OCI-M1 (cell line): ENCODE measurements at regions not wholly inside any gene's neighbourhood (a gene's known extent, or its start where the extent isn't known, plus 50 kb on each side); places are given as distances from the start of the nearest gene placed in this dataset.
"Not testable (repeated sequence)": the region's sequence is repeated elsewhere in the genome, so short reads cannot be mapped to it uniquely, and the experiment has no call there.

Experiments used
- DNase-seq: peaks from one replicate; lab custom pipeline; 2025; lab: John Stamatoyannopoulos, UW

DNA sequence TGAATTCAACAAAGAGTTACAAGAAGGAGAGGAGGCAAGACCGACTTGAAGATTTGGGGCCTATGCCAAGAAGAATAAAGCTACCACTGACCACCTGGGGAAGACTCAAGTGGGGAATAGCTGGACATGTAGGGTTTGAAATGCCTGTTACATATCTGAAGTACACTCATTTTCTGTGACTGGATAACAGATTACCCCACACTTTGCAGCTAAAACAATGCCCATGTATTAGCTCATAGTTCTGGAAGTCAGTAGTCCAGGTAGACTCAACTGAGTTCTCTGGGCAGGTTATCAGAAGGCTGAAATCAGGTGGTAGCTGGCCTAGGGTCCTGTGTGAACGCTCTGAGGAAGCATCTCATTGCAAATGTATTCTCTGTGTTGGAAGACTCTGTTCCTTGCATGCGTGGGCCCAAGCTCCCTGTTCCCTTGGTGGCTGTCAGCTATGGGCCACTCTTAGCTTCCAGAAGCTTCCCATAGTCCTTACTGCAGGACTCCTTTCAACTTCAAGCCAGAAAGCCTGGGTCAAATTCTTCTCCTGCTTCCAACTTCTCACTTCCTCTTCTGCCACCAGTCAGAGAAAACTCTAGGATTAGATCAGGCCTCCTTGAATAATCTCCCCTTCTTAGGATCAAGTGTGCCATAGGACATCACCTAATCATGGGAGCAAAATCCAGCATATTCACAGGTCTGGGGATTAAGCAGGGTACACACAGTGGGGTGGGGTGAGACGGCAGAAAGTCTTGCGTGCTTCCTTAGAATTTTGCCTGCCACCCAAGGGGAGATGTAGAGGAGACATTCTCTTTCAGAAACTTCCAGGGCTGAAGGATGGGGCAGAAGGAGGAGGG, 187.8 kb downstream of the SHQ1 start:
- DNase-seq = no peak

DNA sequence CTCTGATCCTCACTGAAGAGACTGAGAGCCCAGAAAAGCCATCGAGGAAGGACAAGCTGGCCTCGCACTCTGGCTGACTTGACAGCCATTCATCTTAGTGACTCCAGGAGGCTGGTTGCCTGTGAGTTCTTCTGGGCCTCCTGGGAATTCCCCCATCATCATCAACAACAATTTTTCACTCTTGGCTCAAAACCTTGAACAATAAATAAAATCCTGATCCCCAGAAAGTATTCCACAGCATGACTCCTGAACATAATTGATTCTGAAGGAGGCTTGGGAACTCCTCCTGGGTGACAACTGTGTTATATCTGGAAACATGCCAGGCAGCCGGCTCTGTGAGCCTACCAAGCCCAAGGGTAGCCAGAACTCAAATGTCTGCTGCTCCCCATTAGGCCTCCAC, 188.6 kb downstream of the SHQ1 start:
- DNase-seq = no peak

DNA sequence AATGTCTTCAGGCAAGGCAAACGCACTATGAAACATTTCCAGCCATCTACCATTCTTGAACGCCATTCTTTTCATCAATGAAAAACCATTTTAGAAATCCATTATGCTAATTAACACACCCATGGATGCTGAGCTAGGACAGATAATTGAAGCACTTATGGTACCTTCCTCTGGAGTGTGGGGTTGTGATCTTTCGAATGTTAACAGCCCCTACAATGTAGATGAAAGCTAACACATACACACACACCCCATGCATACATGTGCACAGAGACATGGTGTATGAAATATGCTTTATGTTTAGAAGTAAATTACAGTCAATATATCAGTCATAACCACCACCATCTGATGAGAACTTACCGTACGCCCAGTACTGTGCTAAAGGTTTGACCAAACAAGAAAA, 189.1 kb downstream of the SHQ1 start:
- no peak for DNase-seq

DNA sequence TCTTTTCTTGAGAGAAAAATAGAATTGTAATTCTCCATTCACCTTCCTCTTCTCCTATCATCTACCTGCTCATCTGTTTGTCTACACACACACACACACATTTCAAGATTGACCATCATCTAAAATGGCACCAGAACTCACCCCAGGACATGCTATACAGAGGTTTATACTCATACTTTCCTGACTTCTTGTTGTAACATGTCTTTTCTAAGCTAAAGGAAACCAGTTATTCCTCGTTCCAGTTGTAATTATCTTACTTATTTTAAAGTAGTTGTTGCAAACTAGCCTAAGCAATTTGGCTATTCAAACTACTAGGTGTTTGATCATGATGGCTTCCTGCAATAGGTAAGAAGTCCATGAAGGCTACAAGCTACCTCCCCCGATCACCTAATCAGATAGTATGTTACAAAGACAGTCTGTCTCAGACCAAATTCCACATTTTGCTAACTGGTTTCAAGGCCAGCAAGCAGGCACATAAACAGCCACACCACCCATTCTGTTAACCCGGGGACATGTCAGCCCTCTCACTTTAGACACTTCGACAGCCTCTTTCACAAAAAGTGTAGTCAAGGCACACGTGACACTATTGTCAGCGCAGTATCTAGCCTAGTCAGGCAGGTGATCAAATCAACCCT, 189.7 kb downstream of the SHQ1 start:
- no peak for DNase-seq

DNA sequence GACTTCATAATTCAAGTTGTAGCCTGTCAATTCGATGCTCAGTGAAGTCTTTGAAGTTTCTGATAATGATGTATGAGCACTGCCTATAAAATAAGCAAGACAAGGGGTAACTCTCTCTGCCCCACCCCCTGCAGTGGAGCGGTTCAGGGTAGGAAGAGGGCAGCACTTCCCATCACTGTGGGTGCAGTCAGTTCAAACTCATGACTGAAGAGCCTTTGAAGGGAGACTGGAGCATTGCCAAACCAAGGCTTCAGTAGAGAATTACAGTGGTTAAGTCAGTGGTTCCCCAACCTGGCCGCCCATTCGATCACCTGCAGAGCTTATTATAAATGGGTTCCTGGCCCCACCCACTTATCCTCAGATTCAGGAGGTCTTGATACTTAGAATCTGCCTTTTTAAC, 190.6 kb downstream of the SHQ1 start:
- DNase-seq = peak; percentile 2

DNA sequence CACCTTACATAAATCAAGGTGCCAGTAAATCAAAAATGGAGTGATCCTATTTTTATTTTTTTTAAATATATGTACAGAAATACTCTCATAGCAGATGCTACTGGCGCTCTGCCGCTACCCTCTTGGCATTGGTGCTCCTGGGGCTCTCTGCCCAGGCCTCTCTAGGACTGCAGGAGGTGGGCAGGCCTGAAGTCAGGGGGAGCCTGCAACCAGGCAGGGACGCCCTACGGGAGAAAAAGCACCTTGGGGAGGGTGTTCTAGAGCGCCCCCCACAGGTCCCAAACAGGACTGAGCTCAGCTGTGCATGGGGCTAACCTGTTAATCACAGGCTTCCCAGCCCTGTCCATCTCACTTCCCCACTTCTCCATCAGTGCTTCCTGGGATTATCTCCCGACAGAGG, 192.5 kb downstream of the SHQ1 start:
- no peak for DNase-seq

DNA sequence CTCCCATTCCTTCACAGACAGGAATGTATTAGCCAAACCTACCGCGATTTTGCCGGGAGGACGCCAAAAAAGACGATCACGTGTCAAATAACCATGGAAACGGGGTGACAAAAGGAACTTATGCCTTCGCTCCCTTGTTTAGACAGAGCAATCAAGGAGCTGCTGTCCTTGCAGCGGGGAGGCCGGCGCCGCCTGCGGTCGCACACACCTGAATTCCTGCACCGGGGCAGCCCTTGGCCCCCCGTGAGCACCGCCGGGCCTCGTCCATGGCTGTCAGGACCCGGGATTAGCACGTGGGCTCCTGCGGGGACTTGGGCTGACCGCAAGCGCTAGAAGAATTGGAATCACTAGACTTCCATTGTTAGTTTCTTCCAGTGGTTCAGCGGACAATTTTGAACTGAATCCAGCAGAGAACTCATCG, 193.1 kb downstream of the SHQ1 start:
- no peak for DNase-seq

DNA sequence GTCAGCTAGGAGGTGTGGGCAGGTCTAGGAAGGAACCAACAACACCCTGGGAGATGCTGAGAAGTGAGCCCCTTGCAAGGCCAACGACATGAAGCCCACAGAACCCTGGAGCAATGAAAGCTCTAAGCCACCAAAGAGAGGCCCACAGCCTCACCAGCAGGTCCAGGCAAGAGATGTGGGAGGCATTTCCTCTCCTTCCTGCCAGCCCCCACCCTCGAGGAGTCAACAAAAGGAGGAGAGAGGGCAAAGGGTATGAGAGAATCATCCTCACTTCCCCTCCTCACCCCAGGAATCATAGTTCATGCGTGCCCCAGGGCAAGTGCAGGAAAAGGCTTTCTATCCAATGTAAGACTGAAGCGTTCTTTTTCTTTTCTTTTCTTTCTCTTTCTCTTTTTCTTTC, 195.8 kb downstream of the SHQ1 start:
- DNase-seq = no peak

DNA sequence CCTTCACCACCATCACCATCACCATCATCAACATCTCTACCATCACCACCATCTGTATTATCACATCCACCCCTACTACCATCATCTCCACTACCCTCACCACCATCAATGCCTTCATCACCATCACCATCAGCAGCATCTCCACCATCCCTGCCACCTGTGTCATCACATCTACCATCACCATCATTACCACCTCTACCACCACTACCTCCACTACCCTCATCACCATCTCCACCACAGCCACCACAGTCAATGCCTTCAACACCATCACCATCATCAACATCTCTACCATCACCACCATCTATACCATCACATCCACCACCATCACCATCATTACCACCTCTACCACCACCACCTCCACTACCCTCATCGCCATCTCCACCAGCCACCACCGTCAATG, 196.7 kb downstream of the SHQ1 start:
- DNase-seq = no peak

DNA sequence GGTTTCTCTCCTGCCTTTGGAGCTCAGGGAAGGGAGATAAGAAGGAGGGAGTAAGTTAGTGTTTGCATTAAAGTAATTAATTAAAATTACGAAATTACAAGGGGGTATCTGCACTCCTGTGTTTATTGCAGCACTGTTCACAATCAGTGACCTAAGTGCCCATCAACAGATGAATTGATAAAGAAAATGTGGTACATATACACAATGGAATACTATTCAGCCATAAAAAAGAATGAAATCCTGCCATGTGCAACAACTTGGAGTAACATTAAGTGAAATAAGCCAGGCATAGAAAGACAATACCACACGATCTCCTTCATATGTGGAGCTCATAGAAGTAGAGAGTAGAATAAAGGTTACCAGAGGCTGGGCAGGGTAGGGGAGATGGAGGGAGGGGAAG, 202.0 kb downstream of the SHQ1 start:
- no peak for DNase-seq

DNA sequence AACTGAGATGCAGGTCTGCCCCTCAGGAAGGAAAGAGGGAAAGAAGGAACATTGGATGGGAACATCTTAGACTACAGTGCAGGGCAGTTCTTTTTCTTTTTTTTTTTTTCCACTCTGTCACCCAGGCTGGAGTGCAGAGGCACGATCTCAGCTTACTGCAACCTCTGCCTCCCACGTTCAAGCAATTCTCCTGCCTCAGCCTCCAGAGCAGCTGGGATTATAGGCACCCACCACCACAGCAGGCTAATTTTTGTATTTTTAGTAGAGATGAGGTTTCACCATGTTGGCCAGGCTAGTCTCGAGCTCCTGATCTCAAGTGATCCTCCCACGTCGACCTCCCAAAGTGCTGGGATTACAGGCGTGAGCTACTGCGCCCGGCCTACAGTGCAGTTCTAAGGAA, 204.6 kb downstream of the SHQ1 start:
- not testable (repeated sequence) for DNase-seq

DNA sequence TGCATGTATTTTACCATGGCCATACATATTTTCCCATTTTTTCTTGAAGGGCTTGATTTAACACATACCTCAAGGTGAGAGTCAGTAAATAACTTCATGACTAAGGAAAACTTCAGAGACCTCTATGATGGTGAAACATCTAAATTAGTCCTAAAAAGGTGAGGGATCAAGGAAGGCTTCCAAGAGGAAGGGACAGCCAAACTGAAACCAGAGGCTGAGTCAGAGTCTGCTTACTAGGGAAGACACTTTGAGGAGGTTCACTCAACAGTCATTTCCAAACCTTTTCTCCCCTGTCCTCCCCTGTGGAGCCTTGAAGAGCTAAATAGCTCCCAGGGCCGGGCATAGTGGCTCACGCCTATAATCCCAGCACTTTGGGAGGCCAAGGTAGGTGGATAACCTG, 206.6 kb downstream of the SHQ1 start:
- DNase-seq = no peak

DNA sequence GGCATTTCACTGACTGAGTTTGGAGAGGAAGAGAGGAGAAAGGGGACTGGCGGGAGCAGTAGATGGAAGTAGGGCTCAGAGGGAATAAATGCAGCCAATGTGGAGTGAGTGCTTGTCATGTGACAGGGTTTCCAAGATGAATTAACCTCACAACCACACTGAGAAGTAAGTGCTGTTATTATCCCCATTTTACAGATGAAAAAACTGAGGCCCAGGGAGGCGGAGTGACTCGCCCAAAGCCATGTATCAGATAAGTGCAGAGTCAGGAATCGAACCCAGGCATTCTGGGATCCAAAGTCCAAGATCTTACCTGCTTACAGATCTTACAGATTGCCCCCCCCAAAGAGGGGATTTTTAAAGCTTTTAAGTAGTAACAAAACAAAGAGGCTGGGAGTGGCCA, 207.2 kb downstream of the SHQ1 start:
- DNase-seq = no peak

DNA sequence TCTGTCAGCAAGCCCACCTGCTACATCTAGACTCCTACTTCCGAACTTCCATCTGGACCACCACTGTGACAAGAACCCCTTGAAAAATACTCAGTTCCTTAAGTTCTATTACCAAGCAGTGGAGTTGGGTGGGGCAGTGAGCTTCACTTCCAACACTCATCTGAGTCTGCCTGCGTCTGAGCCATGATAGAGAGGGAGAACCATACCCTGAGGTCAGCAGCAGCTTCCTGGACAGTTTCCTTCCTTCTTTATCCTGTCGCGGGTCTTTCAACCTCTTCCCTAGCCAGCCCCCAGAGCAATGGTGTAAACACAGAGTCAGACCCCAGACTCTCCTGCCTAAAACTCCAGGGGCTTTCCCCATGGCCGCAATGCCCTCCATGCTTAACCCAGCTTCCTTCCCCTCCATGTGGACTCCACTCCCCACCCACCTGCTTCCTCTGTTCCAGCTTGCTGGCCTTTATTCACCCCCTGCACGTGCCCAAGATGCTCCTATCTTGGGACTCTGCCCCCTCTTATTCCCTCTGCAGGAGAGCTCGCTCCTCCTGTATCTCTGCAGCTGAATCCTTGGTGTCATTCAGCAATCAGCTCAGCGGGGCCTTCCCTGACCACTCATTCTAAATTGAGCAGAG, 211.2 kb downstream of the SHQ1 start:
- no peak for DNase-seq

DNA sequence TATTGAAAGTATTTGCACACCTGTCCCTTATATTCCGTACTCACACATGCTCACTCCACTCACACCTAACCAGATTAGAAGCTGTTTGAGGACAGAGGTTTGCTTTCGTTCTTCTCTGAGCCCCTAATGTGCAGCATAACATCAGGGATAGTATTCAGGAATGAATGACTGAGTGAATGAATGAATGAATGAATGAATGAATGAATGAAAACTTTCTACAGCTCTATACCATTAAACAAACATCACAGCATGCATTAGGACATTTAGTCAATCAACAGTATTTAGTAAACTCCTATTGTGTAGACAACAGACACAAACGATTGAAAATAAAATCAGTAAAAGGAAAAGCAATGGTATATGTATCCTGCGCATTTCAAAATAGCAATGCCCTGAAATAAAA, 212.7 kb downstream of the SHQ1 start:
- no peak for DNase-seq

DNA sequence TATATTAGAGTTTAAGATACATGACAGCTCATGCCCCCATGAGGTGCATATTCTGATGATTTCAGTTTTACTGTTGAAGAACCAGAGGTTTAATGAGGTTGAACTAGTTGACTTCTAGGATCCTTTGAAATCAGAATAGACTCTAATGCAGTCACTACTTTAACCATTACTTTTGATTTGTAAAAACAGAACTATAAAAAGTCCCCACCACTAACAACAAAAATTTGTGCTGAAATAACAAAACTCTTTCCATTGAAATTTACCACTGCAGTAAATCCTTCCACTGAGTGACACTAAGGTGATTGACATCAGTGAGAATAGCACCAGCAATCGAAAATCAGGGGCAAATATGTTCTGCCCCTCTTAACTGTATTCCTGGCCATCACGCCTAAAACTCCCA, 214.1 kb downstream of the SHQ1 start:
- no peak for DNase-seq

DNA sequence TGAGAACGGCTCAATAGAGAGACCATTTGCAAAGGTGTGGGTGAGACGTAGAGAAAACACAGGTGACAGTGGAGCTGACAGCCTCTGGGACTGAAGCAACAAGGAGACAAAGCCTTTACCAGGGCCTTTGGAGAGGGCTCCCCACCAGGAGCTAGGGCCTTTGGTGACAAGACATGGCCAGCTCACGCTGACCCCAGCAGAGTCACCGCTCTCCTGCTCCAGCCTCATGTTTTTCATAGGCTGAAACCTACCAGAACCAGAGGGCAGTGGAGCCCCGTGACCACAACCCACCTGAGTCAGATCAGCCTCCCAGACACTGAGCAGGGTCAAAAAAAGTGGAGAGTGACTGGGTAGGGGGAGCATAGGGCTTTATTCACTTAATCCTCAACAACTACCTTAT, 214.7 kb downstream of the SHQ1 start:
- DNase-seq = no peak

DNA sequence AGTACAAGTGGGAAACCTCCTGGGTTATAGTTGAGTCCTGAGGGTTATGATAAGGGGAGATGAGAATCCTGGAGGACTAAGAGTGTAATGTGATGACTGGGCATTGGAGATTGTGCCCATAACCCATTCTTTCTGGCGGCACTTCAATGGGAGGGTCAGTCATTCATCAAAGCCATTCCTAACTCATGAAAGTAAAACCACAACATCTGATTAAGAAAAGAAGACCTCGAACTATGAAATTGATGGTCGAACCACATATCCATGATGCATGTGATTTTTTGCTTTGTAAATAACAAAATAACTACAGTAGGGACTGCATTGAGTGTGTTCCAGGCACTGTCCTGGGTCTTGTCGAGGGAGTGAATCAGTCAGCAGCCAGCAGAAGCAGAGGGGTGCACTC, 215.1 kb downstream of the SHQ1 start:
- no peak for DNase-seq

DNA sequence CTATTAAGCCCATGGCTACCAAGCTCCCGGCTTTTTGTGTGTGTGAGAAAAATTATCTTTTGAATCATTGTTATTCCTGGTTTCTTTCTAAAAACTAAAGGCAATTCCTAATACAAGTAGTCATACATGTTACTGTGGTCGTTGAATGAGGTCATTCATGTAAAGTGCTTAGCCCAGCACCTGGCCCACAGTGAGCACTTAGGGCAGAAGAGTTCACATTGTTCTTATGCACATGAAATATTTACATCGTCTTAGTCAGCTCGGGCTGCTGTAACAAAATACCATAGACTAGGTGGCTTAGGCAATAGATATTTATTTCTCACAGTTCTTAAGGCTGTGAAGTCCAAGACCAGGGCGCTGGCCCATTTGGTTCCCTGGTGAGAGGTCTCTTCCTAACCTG, 216.1 kb downstream of the SHQ1 start:
- DNase-seq = no peak

DNA sequence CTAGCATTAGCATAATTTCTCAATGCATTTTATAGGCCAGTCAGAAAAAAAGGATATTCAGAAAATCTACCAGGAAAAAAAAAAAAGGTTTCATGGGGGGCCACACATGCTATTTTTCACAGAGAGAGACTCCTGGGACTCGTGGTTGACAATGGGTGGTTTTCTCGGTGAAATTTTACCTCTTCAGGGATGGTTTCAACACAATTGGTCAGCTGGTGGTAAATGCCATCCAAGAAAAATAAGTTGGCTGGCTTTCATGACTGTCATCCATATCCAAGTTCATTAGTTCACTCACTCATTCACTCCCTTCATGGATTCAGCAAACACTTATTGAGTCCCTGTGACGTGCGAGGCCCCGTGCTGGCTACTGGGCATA, 217.3 kb downstream of the SHQ1 start:
- DNase-seq = no peak

DNA sequence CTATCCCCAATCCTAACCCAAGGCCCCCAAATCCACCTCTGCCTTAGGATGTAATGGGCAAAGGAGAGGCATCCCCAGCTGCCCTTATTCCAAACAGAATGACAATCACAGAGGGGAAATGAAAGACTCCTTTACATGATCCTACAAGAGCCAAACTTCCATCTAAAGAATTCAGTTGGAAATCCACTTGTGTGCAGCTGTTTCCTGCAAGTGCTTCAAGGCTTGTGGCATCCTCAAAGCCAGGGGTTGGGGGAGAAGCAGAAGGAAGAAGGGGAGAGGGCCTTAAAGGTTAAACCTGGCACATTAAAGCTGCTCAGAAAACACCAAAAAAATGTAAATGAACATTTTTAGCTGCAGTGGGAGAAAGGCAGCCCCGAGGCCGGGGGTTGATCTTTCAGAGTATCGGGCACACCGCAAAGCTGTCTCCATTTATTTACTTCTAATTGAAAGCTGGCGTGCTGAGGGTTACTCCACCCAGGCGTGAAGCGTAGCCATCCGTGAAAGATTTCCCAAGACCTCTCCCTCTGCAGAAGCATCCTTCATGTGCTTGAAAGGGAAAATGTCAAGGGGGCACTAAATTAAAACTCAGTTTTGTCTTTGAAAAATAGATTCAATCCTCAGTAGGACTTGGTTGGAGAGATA, 217.8 kb downstream of the SHQ1 start:
- DNase-seq = no peak

DNA sequence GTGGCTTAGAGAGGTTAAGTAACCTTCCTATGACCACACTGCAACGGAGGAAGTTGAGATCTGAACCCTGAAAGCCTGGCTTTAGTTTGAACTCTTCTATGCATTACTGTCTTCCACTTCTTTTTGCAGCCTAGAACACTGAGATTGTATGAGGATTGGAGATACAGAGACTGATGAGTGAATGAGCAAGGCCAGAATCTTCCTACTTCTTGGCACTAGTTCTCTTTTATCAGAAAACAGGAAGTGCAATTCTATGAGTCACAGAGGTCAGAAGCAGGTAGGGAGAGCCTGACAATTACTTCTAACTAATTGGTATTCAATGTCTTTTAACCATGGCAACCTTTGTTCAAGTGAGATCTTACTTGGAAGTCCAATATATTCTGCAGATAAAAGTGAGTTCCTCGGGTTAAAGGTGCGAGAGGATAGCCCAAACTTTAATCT, 219.0 kb downstream of the SHQ1 start:
- peak; percentile 60 for DNase-seq

DNA sequence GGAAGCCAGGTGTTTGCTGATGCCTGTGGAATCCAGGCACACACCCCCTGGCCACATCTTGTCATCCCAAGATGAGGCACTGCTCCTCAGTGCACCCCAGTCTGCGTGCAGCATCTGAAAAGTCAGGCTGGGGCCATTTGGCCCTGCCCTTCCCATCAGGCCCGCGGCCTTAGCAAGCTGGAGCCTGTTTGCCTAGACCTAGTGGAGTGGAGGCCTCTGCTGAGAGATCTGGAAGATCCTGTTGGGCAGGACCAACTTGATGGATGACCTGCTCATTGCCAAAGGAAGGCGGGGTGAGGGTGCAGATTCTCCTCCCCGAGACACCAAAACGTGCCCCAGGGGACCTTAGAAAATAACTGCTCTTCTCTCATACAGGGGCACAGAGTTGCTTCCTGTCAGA, 220.2 kb downstream of the SHQ1 start:
- no peak for DNase-seq
